HCT116 (cell line): ENCODE measurements at regions not wholly inside any gene's neighbourhood (a gene's known extent, or its start where the extent isn't known, plus 50 kb on each side); places are given as distances from the start of the nearest gene placed in this dataset.

ENCODE experiments used
- ATAC-seq: fragments of 200-7000 bp; cut with Tn5 transposase; 2 replicates; pipeline ENCODE4 v1.9.1; 2020; ENCODE audit warnings: mild to moderate bottlenecking, moderate library complexity
- BruUV-seq: library from RNA; stranded (reverse); fragments of 400-500 nt; replicated peaks from 2 replicates; lab custom pipeline; 2021; lab: Mats Ljungman, UMichigan
- CTCF ChIA-PET: fragments of 300-600 bp; sonication (Branson Sonifier 250); formaldehyde crosslinking; loops from one replicate; lab custom pipeline; 2021; ENCODE audit warnings: antibody characterized with exemption; lab: Charles Lee
- POLR2A ChIA-PET: fragments of 300-600, 350-600 bp; sonication (Branson Sonifier 250); formaldehyde crosslinking; loops from one replicate; lab custom pipeline; 2021; ENCODE audit warnings: antibody characterized with exemption; lab: Charles Lee
- RAD21 ChIA-PET, 2 experiments: fragments of 300-600 bp; sonication (Branson Sonifier 250); formaldehyde crosslinking; loops; one replicate each; lab custom pipeline; 2023; ENCODE audit warnings: low total read pairs in 2 of 2; ENCODE audit not compliant: uncharacterized antibody in 2 of 2, unreplicated experiment in 2 of 2, low non-redundant PET in 1 of 2; lab: Charles Lee
- DNase-seq: peaks from one replicate; pipeline ENCODE4 v3.0.0-alpha.2; 2010; ENCODE audit warnings: low read depth, low spot score
- H2AFZ ChIP-seq: fragments of 200-600 bp; shearing (Covaris generic), sonication (generic); 2 replicates; pipeline ENCODE4 v1.6.1; 2017; ENCODE audit warnings: low read depth, mixed run types, mixed read lengths, antibody characterized with exemption, low read length; ENCODE audit not compliant: poor library complexity, severe bottlenecking
- H3K27ac ChIP-seq: 2 replicates; pipeline ENCODE4 v1.5.1; 2012; ENCODE audit warnings: low read depth, low read length
- H3K27me3 ChIP-seq: fragments of 200-600 bp; sonication (generic); 2 replicates; pipeline ENCODE4 v1.6.1; 2016; ENCODE audit warnings: mixed run types, low read length, mixed read lengths; ENCODE audit not compliant: insufficient read depth
- H3K36me3 ChIP-seq, 2 experiments: fragments of 200-500 bp in 1 of 2; fragments of 200-600 bp in 1 of 2; sonication (Bioruptor generic) in 1 of 2; sonication (generic) in 1 of 2; 2 replicates each; pipeline versions ENCODE4 v1.5.1 to v1.6.1; 2014 to 2016; ENCODE audit warnings: low read length in 2 of 2, inconsistent platforms in 1 of 2, mixed read lengths in 1 of 2, mixed run types in 1 of 2; ENCODE audit not compliant: insufficient read depth in 2 of 2, control insufficient read depth in 1 of 2
- H3K4me1 ChIP-seq, 2 experiments: fragments of 200-600 bp in 1 of 2; sonication (generic) in 1 of 2; 2 replicates each; pipeline versions ENCODE4 v1.5.1 to v1.6.1; 2012 to 2017; ENCODE audit warnings: low read length in 2 of 2, inconsistent platforms in 1 of 2, mild to moderate bottlenecking in 1 of 2, mixed read lengths in 1 of 2, mixed run types in 1 of 2, moderate library complexity in 1 of 2; ENCODE audit not compliant: insufficient read depth in 2 of 2, control insufficient read depth in 1 of 2
- H3K4me2 ChIP-seq: fragments of 200-600 bp; sonication (generic); 2 replicates; pipeline ENCODE4 v1.6.1; 2017; ENCODE audit warnings: mixed run types, low read length, mixed read lengths
- H3K4me3 ChIP-seq, 2 experiments: fragments of 200-600 bp in 1 of 2; sonication (generic) in 1 of 2; replicated peaks in 1 of 2; 2 replicates each; pipeline ENCODE4 v1.5.1; 2011 to 2016; ENCODE audit warnings: low read length in 2 of 2, control low read depth in 1 of 2, low read depth in 1 of 2, mild to moderate bottlenecking in 1 of 2, mixed read lengths in 1 of 2, mixed run types in 1 of 2
- H3K79me2 ChIP-seq: fragments of 200-600 bp; sonication (generic); 2 replicates; pipeline ENCODE4 v1.6.1; 2017; ENCODE audit warnings: mild to moderate bottlenecking, mixed run types, low read length, moderate library complexity, mixed read lengths; ENCODE audit not compliant: insufficient read depth
- H3K9ac ChIP-seq: fragments of 200-600 bp; sonication (generic); 2 replicates; pipeline ENCODE4 v1.6.1; 2016; ENCODE audit warnings: low read length, mixed read lengths
- H3K9me2 ChIP-seq: fragments of 200-600 bp; sonication (generic), shearing (Covaris generic); 2 replicates; pipeline ENCODE4 v1.6.1; 2017; ENCODE audit warnings: mixed run types, mild to moderate bottlenecking, moderate library complexity; ENCODE audit not compliant: insufficient read depth
- H3K9me3 ChIP-seq, 2 experiments: fragments of 200-500 bp in 1 of 2; fragments of 200-600 bp in 1 of 2; sonication (Bioruptor generic) in 1 of 2; sonication (generic) in 1 of 2; 2 replicates each; pipeline ENCODE4 v1.6.1; 2014 to 2017; ENCODE audit warnings: low read length in 2 of 2, mixed read lengths in 2 of 2, inconsistent platforms in 1 of 2, low read depth in 1 of 2, mild to moderate bottlenecking in 1 of 2, mixed run types in 1 of 2, moderate library complexity in 1 of 2; ENCODE audit not compliant: control insufficient read depth in 1 of 2, insufficient read depth in 1 of 2
- H4K20me1 ChIP-seq: fragments of 200-600 bp; sonication (generic), shearing (Covaris generic); 2 replicates; pipeline ENCODE4 v1.6.1; 2017; ENCODE audit warnings: mixed run types, mild to moderate bottlenecking, moderate library complexity; ENCODE audit not compliant: insufficient read depth
- CBX3 ChIP-seq: IDR thresholded peaks from 2 replicates; pipeline ENCODE4 v1.6.1; 2012; ENCODE audit warnings: low read depth
- CEBPB ChIP-seq: IDR thresholded peaks from 2 replicates; pipeline ENCODE4 v1.6.1; 2012; ENCODE audit warnings: low read depth
- EGR1 ChIP-seq: IDR thresholded peaks from 2 replicates; pipeline ENCODE4 v1.6.1; 2012; ENCODE audit warnings: low read depth
- ELF1 ChIP-seq: IDR thresholded peaks from 2 replicates; pipeline ENCODE4 v1.6.1; 2012; ENCODE audit warnings: low read depth, borderline replicate concordance
- EZH2 ChIP-seq: fragments of 200-600 bp; sonication (generic); IDR thresholded peaks from 2 replicates; pipeline ENCODE4 v1.6.1; 2017; ENCODE audit warnings: antibody characterized with exemption, mixed run types
- EZH2phosphoT487 ChIP-seq: fragments of 200-600 bp; IDR thresholded peaks from 2 replicates; pipeline ENCODE4 v1.6.1; 2018; ENCODE audit warnings: antibody characterized with exemption, borderline replicate concordance
- FOSL1 ChIP-seq: IDR thresholded peaks from 2 replicates; pipeline ENCODE4 v1.6.1; 2012; ENCODE audit warnings: low read depth
- JUND ChIP-seq: IDR thresholded peaks from 2 replicates; pipeline ENCODE4 v1.6.1; 2012
- POLR2A ChIP-seq: IDR thresholded peaks from 2 replicates; pipeline ENCODE4 v1.7.0; 2011; ENCODE audit warnings: borderline replicate concordance; ENCODE audit not compliant: insufficient read depth, insufficient read length; ENCODE audit errors: extremely low read depth
- POLR2AphosphoS5 ChIP-seq: IDR thresholded peaks from 2 replicates; pipeline ENCODE4 v1.6.1; 2011; ENCODE audit warnings: mild to moderate bottlenecking, low read depth, low read length, moderate library complexity
- RAD21 ChIP-seq: IDR thresholded peaks from 2 replicates; pipeline ENCODE4 v1.6.1; 2012; ENCODE audit warnings: low read depth, mild to moderate bottlenecking
- SIN3A ChIP-seq: IDR thresholded peaks from 2 replicates; pipeline ENCODE4 v1.6.1; 2012; ENCODE audit warnings: low read depth
- SRF ChIP-seq: IDR thresholded peaks from 2 replicates; pipeline ENCODE4 v1.6.1; 2012; ENCODE audit warnings: low read depth
- ZFX ChIP-seq: fragments of 450-650 bp; IDR thresholded peaks from 2 replicates; pipeline ENCODE4 v1.6.1; 2017
- ZNF274 ChIP-seq: fragments of 200-500 bp; sonication (Bioruptor generic); IDR thresholded peaks from 2 replicates; pipeline ENCODE4 v1.6.1; 2014; ENCODE audit warnings: mild to moderate bottlenecking, low read depth, low read length, inconsistent platforms
- intact Hi-C: fragments of 100-400 bp; cut with micrococcal nuclease; formaldehyde crosslinking; loops from 2 replicates; pipeline ENCODE4 v1.10.0; 2022
- TF ChIP-seq, protein P1 (sequence below): IDR thresholded peaks from 2 replicates; pipeline ENCODE4 v1.6.1; 2012
- TF ChIP-seq, protein P2 (sequence below): IDR thresholded peaks from 2 replicates; pipeline ENCODE4 v1.6.1; 2011; ENCODE audit warnings: mild to moderate bottlenecking, low read length, moderate library complexity; ENCODE audit not compliant: insufficient replicate concordance; ENCODE audit errors: extremely low read depth
- TF ChIP-seq, protein P3 (sequence below): IDR thresholded peaks from 2 replicates; pipeline ENCODE4 v1.6.1; 2012
- TF ChIP-seq, protein P4 (sequence below): IDR thresholded peaks from 2 replicates; pipeline ENCODE4 v1.6.1; 2012; ENCODE audit warnings: low read depth

DNA sequence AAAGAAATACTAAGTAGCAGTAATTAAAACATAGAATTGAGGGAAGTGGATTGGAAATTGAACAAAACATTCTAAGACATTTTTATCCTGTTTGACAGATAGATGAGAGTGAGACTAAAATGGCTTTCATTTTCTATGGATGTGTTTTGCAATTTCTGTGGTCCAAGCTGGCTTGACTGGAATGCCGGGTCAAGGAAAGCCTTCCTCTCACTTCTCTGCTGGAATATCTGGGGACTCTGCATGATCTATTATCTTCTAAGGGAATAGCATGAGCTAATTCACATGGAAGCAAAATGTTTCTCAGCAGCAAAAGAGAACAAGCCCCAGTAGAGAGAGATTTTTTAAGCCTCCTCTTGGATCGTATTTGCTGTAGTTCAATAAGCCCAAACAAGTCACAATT, 407.9 kb upstream of the ATXN7L3B start:
- POLR2A ChIA-PET = no interaction called here
- no peaks in the 10 kb centered on the region for H3K4me1 ChIP-seq
- intact Hi-C loops = no loop called here
- H3K9ac ChIP-seq = no peak overlapping the region
- H2AFZ ChIP-seq = no peak overlapping the region
- TF ChIP-seq SIN3A = no peak
- TF ChIP-seq, protein P1, sequence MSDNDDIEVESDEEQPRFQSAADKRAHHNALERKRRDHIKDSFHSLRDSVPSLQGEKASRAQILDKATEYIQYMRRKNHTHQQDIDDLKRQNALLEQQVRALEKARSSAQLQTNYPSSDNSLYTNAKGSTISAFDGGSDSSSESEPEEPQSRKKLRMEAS = no peak
- TF ChIP-seq, protein P2, sequence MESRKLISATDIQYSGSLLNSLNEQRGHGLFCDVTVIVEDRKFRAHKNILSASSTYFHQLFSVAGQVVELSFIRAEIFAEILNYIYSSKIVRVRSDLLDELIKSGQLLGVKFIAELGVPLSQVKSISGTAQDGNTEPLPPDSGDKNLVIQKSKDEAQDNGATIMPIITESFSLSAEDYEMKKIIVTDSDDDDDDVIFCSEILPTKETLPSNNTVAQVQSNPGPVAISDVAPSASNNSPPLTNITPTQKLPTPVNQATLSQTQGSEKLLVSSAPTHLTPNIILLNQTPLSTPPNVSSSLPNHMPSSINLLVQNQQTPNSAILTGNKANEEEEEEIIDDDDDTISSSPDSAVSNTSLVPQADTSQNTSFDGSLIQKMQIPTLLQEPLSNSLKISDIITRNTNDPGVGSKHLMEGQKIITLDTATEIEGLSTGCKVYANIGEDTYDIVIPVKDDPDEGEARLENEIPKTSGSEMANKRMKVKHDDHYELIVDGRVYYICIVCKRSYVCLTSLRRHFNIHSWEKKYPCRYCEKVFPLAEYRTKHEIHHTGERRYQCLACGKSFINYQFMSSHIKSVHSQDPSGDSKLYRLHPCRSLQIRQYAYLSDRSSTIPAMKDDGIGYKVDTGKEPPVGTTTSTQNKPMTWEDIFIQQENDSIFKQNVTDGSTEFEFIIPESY = no peak
- TF ChIP-seq, protein P3, sequence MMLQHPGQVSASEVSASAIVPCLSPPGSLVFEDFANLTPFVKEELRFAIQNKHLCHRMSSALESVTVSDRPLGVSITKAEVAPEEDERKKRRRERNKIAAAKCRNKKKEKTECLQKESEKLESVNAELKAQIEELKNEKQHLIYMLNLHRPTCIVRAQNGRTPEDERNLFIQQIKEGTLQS = no peak
- no peak for TF ChIP-seq POLR2A
- TF ChIP-seq CBX3 = no peak
- no peak for TF ChIP-seq EZH2
- TF ChIP-seq FOSL1 = no peak
- no peaks in the 10 kb centered on the region; a peak in 1 of 4 replicates for H3K9me3 ChIP-seq
- no peaks in the 10 kb centered on the region for H3K79me2 ChIP-seq
- no peaks in the 10 kb centered on the region for H3K27me3 ChIP-seq
- DNase-seq (no peak), ATAC-seq (no peak)
- CTCF ChIA-PET = no interaction called here
- BruUV-seq = no TSS peak
- no peaks in the 10 kb centered on the region for H3K9me2 ChIP-seq
- H3K36me3 ChIP-seq = no peaks in the 10 kb centered on the region
- RAD21 ChIA-PET = no interaction called here
- no peaks in the 10 kb centered on the region for H4K20me1 ChIP-seq
- H3K4me2 ChIP-seq = no peak overlapping the region
- no peak overlapping the region for H3K27ac ChIP-seq
- H3K4me3 ChIP-seq = no peak overlapping the region

DNA sequence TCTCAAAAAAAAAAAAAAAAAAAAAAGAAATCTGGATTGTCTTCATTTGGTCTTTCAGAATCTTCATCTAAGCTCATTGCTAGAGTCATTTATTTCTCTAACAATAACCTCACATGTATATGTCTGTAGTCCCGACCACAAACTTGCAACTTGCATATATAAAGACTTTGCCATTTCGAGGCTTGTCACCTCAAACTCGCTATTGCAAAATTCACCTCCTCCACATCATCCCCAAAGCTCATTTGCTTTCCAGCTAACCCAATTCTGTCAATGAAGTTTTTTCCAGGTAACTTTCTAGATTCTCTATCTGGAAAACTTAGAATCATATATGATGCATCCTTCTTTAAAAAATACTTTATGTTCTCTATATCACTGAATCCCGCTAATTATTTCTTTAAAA, 393.2 kb upstream of the ATXN7L3B start:
- POLR2A ChIA-PET = interaction anchor here (0.7 kb wide), 1 partner anchor 609 kb away, joined by 4 read pairs; no protein-coding TSS in a partner anchor
- CTCF ChIA-PET = no interaction called here
- Histone ChIP-seq H3K9me3 (no peaks in the 10 kb centered on the region), H3K4me1 (no peaks in the 10 kb centered on the region), H3K9ac (no peak overlapping the region), H3K36me3 (no peaks in the 10 kb centered on the region), H3K4me2 (no peak overlapping the region), H3K27me3 (no peaks in the 10 kb centered on the region), H3K9me2 (no peaks in the 10 kb centered on the region), H4K20me1 (no peaks in the 10 kb centered on the region), H3K79me2 (no peaks in the 10 kb centered on the region), H2AFZ (no peak overlapping the region), H3K27ac (no peak overlapping the region), H3K4me3 (no peak overlapping the region)
- DNase-seq (no peak), ATAC-seq (no peak)
- intact Hi-C loops = no loop called here
- no TSS peak for BruUV-seq
- RAD21 ChIA-PET = no interaction called here
- TF ChIP-seq FOSL1 (no peak), ELF1 (no peak), SRF (no peak), RAD21 (no peak), EZH2phosphoT487 (no peak), ZNF274 (no peak), JUND (no peak), CEBPB (no peak), CBX3 (no peak), ZFX (no peak), POLR2AphosphoS5 (no peak), SIN3A (no peak), EGR1 (no peak)
- TF ChIP-seq, protein P4, sequence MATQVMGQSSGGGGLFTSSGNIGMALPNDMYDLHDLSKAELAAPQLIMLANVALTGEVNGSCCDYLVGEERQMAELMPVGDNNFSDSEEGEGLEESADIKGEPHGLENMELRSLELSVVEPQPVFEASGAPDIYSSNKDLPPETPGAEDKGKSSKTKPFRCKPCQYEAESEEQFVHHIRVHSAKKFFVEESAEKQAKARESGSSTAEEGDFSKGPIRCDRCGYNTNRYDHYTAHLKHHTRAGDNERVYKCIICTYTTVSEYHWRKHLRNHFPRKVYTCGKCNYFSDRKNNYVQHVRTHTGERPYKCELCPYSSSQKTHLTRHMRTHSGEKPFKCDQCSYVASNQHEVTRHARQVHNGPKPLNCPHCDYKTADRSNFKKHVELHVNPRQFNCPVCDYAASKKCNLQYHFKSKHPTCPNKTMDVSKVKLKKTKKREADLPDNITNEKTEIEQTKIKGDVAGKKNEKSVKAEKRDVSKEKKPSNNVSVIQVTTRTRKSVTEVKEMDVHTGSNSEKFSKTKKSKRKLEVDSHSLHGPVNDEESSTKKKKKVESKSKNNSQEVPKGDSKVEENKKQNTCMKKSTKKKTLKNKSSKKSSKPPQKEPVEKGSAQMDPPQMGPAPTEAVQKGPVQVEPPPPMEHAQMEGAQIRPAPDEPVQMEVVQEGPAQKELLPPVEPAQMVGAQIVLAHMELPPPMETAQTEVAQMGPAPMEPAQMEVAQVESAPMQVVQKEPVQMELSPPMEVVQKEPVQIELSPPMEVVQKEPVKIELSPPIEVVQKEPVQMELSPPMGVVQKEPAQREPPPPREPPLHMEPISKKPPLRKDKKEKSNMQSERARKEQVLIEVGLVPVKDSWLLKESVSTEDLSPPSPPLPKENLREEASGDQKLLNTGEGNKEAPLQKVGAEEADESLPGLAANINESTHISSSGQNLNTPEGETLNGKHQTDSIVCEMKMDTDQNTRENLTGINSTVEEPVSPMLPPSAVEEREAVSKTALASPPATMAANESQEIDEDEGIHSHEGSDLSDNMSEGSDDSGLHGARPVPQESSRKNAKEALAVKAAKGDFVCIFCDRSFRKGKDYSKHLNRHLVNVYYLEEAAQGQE = no peak
